HAP-1 (cell line): ENCODE measurements at regions not wholly inside any gene's neighbourhood (a gene's known extent, or its start where the extent isn't known, plus 50 kb on each side); places are given as distances from the start of the nearest gene placed in this dataset.
"Not testable (repeated sequence)": the region's sequence is repeated elsewhere in the genome, so short reads cannot be mapped to it uniquely, and the experiment has no call there.

Experiments used
- DNase-seq, 2 experiments: peaks; one replicate each; pipeline ENCODE4 v3.0.0-alpha.2; 2016 to 2020; ENCODE audit warnings: low spot score in 2 of 2
- H3K27me3 ChIP-seq: fragments of 250-450 bp; sonication (Bioruptor Pico); 2 replicates; pipeline ENCODE4 v1.5.1; 2020; ENCODE audit warnings: low read depth, mild to moderate bottlenecking, moderate library complexity
- H3K36me3 ChIP-seq: fragments of 250-450 bp; sonication (Bioruptor Pico); replicated peaks from 2 replicates; pipeline ENCODE4 v1.5.1; 2020; ENCODE audit warnings: mild to moderate bottlenecking
- H3K4me1 ChIP-seq: fragments of 250-450 bp; sonication (Bioruptor Pico); 2 replicates; pipeline ENCODE4 v1.5.1; 2020; ENCODE audit warnings: mild to moderate bottlenecking
- H3K4me3 ChIP-seq: fragments of 250-450 bp; sonication (Bioruptor Pico); 2 replicates; pipeline ENCODE4 v1.5.1; 2020; ENCODE audit warnings: mild to moderate bottlenecking, moderate library complexity
- H3K9me3 ChIP-seq: fragments of 250-450 bp; sonication (Bioruptor Pico); 2 replicates; pipeline ENCODE4 v1.5.1; 2020; ENCODE audit warnings: mild to moderate bottlenecking, moderate library complexity
- in situ Hi-C: fragments of 300-500 bp; cut with MboI; formaldehyde crosslinking; loops from 3 replicates; pipeline ENCODE4 v1.14.3; 2020; ENCODE audit warnings: low sequenced_read_pairs, inconsistent platforms, mixed read lengths

DNA sequence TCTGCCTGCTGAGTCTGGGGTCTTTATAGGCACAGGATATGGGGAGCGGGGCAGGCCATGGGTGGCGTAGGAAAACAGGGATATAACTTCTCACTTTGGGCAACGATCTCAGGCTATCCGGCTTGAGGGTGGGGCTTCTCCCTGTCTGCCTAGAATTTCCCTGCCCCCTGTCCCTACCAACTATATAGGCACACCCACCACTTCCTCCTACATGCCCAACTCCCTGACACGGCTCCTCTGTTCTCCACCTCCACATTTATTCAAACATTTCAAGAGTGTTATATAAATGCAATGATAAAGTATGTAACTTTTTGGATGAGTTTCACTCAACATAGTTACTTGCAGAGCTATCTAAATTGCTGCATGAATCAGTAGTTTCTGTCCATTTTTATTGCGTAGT is 363.2 kb upstream of the RORB start:
- in situ Hi-C loops, result no loop called here
- DNase-seq, result no peak
- Histone ChIP-seq H3K36me3 (no peaks in the 10 kb centered on the region), H3K4me3 (no peak overlapping the region), H3K27me3 (no peaks in the 10 kb centered on the region), H3K9me3 (no peaks in the 10 kb centered on the region; the same call in 1 of the 2 replicates), H3K4me1 (no peaks in the 10 kb centered on the region)

DNA sequence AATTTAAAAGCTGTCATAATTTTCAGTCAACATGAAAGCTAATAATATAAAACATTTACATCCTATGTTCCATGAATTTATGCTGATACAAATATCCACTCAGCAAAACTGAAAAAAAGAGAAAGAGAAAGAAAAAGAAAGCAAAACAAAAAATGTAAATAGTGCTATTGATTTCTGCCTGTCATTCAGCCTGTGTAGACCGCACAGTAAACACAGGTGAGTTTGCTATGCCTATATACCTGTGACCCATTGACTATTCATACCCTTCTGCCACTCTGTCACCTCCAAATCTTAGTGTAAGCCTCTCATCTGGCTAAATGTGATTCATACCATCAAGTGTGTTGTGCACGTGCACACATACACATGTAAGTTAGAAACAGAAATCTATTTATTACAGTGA is 359.0 kb upstream of the RORB start:
- in situ Hi-C loops, result no loop called here
- Histone ChIP-seq H3K36me3 (no peaks in the 10 kb centered on the region), H3K27me3 (no peaks in the 10 kb centered on the region), H3K9me3 (no peaks in the 10 kb centered on the region), H3K4me1 (no peaks in the 10 kb centered on the region), H3K4me3 (no peak overlapping the region)
- DNase-seq, result no peak

DNA sequence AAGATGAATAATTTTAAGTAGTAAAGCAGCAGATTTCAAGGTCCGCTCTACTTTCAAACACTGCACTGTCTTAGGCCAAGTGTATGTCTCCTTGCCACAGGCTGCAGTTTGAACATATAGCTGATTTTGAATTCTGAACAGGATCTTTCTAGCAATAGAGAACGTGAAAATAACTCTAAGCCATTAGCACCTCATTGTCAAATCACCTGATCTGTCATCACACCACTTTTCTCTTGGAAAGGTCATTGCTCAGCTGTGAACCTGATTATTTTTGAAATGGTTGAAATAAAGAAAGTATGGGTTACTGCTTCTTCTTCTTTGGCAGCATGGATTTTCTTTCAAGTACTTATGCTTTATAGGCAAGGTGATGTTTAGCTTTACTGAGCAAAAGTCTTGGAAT is 357.0 kb upstream of the RORB start:
- Histone ChIP-seq H3K27me3 (no peaks in the 10 kb centered on the region), H3K4me1 (no peaks in the 10 kb centered on the region), H3K4me3 (no peak overlapping the region), H3K36me3 (no peaks in the 10 kb centered on the region), H3K9me3 (no peaks in the 10 kb centered on the region)
- in situ Hi-C loops, result no loop called here
- DNase-seq, result no peak

DNA sequence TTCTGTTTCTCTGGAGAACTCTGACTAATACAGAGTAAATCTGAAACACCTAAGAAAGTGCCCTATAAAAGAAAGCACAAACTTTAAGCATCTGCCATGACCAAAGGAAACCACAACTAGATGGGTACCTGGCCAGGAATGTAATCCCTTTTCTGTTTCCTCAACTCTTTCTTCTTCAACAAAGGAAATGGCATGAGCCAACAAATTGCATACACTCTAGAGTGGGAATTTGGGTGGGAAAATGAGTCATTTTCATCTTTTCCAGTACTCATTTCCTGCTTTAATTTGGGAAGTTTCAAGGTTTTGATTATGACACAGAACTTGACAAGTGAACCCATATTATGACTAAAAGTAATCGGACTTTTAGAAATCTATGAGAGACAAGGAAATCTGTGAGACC is 349.2 kb upstream of the RORB start:
- H3K4me3 ChIP-seq, result no peak overlapping the region
- H3K27me3 ChIP-seq, result no peaks in the 10 kb centered on the region
- no peaks in the 10 kb centered on the region for H3K9me3 ChIP-seq
- H3K36me3 ChIP-seq, result no peaks in the 10 kb centered on the region
- in situ Hi-C loops, result no loop called here
- no peaks in the 10 kb centered on the region for H3K4me1 ChIP-seq
- DNase-seq, result no peak

DNA sequence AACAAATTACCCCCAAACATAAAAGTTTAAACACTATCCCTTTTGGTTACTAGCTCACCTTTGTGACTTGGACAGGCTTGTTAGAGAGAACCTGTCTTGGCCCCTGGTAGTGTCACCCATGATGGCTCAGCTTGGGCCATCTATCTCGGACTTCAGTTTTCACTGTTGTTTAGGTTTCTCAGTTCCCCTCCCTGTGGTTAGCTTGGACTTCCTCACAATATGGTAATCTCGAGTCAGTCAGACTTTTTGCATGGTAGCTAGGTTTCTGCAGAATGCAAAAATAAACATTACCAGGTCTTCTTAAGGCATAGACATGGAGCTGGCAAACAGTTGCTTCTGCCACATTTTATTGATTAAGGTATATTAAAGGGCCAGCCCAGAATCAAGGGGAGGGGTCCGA is 324.3 kb upstream of the RORB start:
- in situ Hi-C loops, result no loop called here

DNA sequence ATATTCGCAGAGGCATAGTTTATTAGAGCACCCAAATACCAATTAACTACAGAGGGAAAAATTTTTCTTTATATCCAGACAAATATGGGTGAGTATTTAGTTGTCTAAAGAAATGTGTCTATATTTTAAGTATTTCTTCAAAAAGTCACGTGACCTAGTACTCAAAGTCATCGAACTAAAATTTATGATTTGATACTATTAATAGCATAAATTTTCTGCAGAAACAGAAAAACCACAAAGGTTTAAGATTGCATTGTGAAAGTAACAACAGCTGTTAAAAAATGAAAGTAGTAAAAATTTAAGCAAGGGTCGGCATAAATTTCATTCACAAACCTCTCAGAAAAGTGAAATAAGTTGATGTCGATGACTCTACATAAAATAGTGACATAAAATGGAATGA is 323.9 kb upstream of the RORB start:
- in situ Hi-C loops, result no loop called here
- Histone ChIP-seq H3K9me3 (no peaks in the 10 kb centered on the region), H3K36me3 (no peaks in the 10 kb centered on the region), H3K4me3 (no peak overlapping the region), H3K27me3 (no peaks in the 10 kb centered on the region), H3K4me1 (no peaks in the 10 kb centered on the region)
- DNase-seq, result no peak

More for the DNA sequence above, 324.3 kb upstream of the RORB start:
- H3K4me3 ChIP-seq, result no peak overlapping the region
- H3K36me3 ChIP-seq, result no peaks in the 10 kb centered on the region
- no peak for DNase-seq
- H3K4me1 ChIP-seq, result no peaks in the 10 kb centered on the region
- H3K27me3 ChIP-seq, result no peaks in the 10 kb centered on the region
- H3K9me3 ChIP-seq, result no peaks in the 10 kb centered on the region

DNA sequence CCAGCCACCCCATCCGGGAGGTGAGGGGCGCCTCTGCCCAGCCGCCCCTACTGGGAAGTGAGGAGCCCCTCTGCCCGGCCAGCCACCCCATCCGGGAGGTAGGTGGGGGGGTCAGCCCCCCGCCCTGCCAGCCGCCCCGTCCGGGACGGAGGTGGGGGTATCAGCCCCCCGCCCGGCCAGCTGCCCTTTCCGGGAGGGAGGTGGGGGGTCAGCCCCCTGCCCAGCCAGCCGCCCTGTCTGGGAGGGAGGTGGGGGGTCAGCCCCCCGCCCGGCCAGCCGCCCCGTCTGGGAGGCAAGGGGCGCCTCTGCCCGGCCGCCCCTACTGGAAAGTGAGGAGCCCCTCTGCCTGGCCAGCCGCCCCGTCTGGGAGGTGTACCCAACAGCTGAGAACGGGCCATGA is 299.4 kb upstream of the RORB start:
- H3K4me3 ChIP-seq, DNase-seq, in situ Hi-C loops, H3K36me3 ChIP-seq, H3K9me3 ChIP-seq, H3K4me1 ChIP-seq, H3K27me3 ChIP-seq: not testable (repeated sequence)

DNA sequence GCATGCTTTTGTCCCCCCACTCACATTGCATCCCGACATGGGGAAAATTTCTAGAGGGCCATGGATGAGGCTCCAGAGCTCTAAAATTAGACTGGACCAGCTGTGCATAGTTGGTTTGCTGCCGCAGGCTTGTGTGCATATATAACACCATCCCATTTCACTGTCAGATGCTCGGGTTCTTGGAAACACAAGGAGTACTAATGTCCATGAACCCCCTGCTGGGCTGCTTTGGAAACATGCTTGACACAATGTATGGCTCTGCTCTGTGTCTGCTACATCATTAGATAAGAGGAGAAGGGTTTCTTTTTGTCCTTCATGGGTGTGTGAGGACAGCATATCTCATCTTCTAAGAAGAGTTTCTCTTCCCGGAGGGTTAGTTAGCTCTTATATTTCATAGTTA is 292.1 kb upstream of the RORB start:
- Histone ChIP-seq H3K4me3 (no peak overlapping the region), H3K27me3 (no peaks in the 10 kb centered on the region), H3K9me3 (no peaks in the 10 kb centered on the region), H3K36me3 (no peaks in the 10 kb centered on the region), H3K4me1 (no peaks in the 10 kb centered on the region)
- DNase-seq, result no peak
- in situ Hi-C loops, result no loop called here

DNA sequence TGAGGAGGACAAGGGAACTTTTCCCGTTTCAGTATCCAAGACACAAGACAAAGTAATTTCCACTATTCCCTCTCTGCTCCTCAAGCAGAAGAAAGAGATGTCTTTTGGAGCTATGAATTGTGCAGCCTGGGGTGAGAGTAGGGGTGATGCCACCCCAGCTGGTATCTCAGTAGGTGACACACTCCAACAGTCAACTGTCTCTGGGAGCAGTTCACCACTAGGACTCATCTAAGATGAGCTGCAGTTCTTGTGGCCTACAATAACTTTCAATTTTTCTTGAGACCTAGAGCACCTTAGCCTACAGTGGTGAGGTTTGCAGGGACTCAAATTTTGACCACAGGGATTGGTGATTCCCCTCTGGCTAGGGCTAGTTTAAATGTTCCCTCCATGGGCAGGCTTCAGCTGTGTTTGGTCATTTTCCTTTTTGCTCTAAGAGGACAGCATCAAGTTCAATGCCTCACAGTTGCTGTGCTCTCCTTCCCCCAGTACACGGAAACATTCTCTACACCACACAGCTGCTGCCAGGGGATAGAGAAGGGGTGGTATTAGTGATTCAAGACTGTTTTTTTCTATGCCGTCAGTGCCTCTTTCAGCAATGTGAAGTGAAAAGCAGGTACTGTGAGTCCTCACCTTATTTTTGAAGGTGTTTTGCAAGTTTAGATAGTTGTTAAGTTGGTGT is 278.6 kb upstream of the RORB start:
- no peaks in the 10 kb centered on the region for H3K27me3 ChIP-seq
- in situ Hi-C loops, result no loop called here
- H3K4me1 ChIP-seq, result no peaks in the 10 kb centered on the region
- DNase-seq, result no peak
- H3K9me3 ChIP-seq, result no peaks in the 10 kb centered on the region
- H3K36me3 ChIP-seq, result no peaks in the 10 kb centered on the region
- no peak overlapping the region for H3K4me3 ChIP-seq

DNA sequence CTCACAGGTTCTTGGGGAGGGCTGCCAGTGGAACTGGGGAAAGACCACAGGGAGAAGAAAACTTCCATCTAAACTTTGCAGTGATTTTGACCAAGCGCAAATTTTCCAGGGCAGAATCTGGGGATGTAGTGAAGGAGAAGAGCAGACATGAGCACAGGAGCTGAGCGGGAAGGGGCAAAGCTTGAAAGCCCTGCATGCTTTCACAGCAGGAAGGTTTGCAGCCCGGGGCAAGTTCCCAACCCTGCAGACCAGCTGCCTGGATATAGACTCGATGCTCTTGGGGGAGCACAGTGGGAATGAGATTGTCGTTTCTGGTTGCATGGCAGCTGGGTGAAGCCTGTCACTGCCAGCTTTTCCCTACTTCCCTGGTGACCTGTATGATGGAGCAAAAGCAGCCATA is 276.8 kb upstream of the RORB start:
- Histone ChIP-seq H3K4me1 (no peaks in the 10 kb centered on the region), H3K9me3 (no peaks in the 10 kb centered on the region), H3K4me3 (no peak overlapping the region), H3K27me3 (no peaks in the 10 kb centered on the region), H3K36me3 (no peaks in the 10 kb centered on the region)
- in situ Hi-C loops, result no loop called here
- no peak for DNase-seq

DNA sequence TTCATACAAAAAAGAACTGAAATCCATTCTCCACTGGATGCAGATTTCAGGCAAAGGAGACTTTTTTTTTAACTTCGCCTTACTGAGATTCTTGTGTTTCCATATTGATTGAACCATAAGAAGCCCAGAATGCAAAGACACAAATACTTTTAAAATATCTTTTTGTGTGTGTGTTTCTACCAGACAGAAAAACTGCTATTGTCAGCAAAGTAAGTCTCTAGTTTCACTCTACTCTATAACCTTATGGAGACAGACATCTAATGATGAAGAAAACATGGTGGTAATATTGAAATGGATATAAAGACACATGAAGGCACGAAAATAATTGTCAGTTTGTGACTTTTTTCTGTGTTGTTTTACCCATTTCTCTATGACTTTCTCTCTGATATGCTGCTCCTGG is 260.3 kb upstream of the RORB start:
- H3K27me3 ChIP-seq, result no peaks in the 10 kb centered on the region
- in situ Hi-C loops, result no loop called here
- H3K4me1 ChIP-seq, result no peaks in the 10 kb centered on the region
- no peak for DNase-seq
- H3K9me3 ChIP-seq, result no peaks in the 10 kb centered on the region
- no peak overlapping the region for H3K4me3 ChIP-seq
- no peaks in the 10 kb centered on the region for H3K36me3 ChIP-seq

DNA sequence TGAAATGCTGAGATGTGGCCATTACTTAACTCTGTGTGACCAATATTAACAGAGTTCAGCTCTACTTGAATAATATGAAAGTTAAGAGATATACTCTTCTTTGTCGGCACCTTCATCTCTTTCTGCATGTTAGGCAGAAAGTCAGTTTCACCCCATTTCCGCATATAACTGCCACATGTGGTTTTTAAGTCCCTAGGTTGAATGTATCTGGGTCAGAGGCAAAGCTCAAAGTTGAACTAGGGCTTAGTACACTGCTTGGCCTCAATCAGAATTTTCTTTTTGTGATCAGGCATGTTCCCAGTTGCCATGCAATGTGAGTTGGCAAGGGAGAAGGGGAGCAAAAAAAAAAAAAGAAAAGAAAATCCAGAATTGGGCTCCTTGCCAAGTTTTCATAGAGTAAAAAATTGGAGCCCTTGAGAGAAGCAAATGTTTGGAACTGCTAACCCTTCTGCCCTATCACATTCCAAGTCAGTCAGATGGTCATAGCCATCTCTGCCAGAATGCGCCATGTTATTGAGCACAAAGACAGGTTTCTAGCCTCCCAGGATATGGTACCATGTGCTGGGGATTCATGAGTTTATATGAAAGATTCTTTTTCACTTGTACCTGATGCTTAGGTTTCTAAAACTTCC is 251.2 kb upstream of the RORB start:
- in situ Hi-C loops, result no loop called here
- Histone ChIP-seq H3K36me3 (no peaks in the 10 kb centered on the region), H3K4me1 (no peaks in the 10 kb centered on the region), H3K27me3 (no peaks in the 10 kb centered on the region), H3K9me3 (no peaks in the 10 kb centered on the region), H3K4me3 (no peak overlapping the region)
- DNase-seq, result no peak

DNA sequence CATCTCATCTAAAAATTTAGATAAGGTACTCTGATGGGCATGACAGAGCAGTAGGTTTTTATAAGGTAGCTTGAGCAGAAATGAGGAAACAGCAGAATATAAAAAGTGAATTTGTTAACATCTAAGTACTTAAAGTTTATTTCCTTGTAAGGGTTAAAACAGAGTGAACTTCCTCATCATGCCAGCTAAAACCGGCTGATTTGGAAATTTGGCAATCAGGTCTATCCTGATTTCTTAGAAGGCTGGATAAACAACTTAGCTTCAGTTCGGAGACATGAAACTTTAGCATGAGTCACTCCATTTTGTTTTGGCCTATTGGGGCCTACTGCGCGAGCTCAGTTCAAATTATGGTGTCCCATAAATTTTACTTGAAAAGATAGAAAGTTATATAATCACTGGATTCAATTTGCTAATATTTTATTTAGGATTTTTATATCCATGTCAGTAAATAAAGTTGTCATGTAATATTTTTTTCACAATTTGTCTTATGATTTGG is 241.6 kb upstream of the RORB start:
- in situ Hi-C loops, result no loop called here
- DNase-seq, result no peak
- H3K4me1 ChIP-seq, result no peaks in the 10 kb centered on the region
- H3K36me3 ChIP-seq, result no peaks in the 10 kb centered on the region
- no peaks in the 10 kb centered on the region for H3K27me3 ChIP-seq
- no peaks in the 10 kb centered on the region for H3K9me3 ChIP-seq
- no peak overlapping the region for H3K4me3 ChIP-seq

DNA sequence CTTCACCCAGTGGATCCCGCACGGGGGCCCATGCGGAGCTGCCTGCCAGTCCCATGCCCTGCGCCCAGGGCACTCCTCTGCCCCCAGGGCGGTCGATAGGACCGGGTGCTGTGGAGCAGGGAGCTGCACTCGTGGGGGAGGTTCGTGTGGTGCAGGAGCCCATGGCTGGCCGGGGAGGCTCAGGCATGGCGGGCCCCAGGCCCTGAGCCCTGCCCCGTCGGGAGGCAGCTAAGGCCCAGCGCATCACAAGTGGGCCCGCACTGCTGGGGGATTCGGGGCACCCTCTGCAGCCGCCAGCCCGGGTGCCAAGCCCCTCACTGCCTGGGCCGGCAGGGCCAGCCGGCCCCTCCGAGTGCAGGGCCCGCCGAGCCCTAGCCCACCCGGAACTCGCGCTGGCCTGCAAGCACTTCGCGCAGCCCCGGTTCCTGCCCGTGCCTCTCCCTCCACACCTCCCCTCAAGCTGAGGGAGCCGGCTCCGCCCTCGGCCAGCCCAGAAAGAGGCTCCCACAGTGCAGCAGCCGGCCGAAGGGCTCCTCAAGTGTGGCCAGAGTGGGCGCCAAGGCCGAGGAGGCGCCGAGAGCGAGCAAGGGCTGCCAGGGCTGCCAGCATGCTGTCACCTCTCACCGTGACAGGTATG is 221.1 kb upstream of the RORB start:
- in situ Hi-C loops, result no loop called here
- no peaks in the 10 kb centered on the region for H3K27me3 ChIP-seq
- DNase-seq, result no peak
- no peaks in the 10 kb centered on the region for H3K36me3 ChIP-seq
- no peak overlapping the region for H3K4me3 ChIP-seq
- no peaks in the 10 kb centered on the region for H3K9me3 ChIP-seq
- no peaks in the 10 kb centered on the region for H3K4me1 ChIP-seq
